Tibial nerve (tissue), 4 donors: ENCODE measurements at regions not wholly inside any gene's neighbourhood (a gene's known extent, or its start where the extent isn't known, plus 50 kb on each side); places are given as distances from the start of the nearest gene placed in this dataset.

Experiments used
- EP300 ChIP-seq, 2 donors: sonication (generic); formaldehyde crosslinking; IDR thresholded peaks; one replicate each; pipeline ENCODE4 v1.6.1; 2017; ENCODE audit warnings: antibody characterized with exemption in 2 of 2, mild to moderate bottlenecking in 1 of 2
- POLR2A ChIP-seq, 2 donors: fragments of 450-650 bp; IDR thresholded peaks; one replicate each; pipeline ENCODE4 v1.6.1; 2017; ENCODE audit warnings: antibody characterized with exemption in 2 of 2, mild to moderate bottlenecking in 2 of 2, moderate library complexity in 2 of 2
- TF ChIP-seq, protein P1 (sequence below), 5 experiments: fragments of 200-600 bp in 3 of 5; fragments of 450-650 bp in 2 of 5; sonication (generic) in 3 of 5; IDR thresholded peaks; one replicate each; pipeline ENCODE4 v1.5.1; 2016 to 2019; ENCODE audit warnings: antibody characterized with exemption in 5 of 5, mild to moderate bottlenecking in 3 of 5, moderate library complexity in 2 of 5

DNA sequence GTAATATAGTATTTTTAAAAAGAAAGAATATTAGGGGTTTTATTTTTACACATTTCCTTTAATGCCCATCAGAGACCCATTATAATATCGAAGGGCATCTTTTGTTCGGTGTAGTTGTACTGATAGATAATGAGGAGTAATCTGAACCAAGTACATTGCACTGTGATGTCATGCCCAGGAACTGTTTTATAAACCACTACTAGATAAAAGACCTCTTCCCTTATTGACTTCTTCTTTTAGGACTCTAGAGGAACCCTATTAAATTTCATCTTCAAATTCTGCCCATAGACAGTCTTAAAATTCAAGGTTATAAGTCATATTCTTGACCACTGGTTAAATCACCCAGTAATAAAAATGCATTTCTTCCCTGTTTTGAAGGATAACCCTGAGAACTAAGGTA, 206.5 kb downstream of the NRIP1 start:
- TF ChIP-seq, protein P1, sequence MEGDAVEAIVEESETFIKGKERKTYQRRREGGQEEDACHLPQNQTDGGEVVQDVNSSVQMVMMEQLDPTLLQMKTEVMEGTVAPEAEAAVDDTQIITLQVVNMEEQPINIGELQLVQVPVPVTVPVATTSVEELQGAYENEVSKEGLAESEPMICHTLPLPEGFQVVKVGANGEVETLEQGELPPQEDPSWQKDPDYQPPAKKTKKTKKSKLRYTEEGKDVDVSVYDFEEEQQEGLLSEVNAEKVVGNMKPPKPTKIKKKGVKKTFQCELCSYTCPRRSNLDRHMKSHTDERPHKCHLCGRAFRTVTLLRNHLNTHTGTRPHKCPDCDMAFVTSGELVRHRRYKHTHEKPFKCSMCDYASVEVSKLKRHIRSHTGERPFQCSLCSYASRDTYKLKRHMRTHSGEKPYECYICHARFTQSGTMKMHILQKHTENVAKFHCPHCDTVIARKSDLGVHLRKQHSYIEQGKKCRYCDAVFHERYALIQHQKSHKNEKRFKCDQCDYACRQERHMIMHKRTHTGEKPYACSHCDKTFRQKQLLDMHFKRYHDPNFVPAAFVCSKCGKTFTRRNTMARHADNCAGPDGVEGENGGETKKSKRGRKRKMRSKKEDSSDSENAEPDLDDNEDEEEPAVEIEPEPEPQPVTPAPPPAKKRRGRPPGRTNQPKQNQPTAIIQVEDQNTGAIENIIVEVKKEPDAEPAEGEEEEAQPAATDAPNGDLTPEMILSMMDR (IDR thresholded peaks at IDR 0.05) = no peak
- TF ChIP-seq POLR2A (IDR thresholded peaks at IDR 0.05) (no peak), EP300 (IDR thresholded peaks at IDR 0.05) (no peak)
